ENCODE measurements at regions not wholly inside any gene's neighbourhood (a gene's known extent, or its start where the extent isn't known, plus 50 kb on each side); places are given as distances from the start of the nearest gene placed in this dataset.
A peak's percentile ranks its signal among the peaks of the same experiment; 100 is the strongest.

- no peak for DNase-seq
Observed at GRCh38 chr9:68648971-68649370, 56.1 kb upstream of the PIP5K1B start.

DNA sequence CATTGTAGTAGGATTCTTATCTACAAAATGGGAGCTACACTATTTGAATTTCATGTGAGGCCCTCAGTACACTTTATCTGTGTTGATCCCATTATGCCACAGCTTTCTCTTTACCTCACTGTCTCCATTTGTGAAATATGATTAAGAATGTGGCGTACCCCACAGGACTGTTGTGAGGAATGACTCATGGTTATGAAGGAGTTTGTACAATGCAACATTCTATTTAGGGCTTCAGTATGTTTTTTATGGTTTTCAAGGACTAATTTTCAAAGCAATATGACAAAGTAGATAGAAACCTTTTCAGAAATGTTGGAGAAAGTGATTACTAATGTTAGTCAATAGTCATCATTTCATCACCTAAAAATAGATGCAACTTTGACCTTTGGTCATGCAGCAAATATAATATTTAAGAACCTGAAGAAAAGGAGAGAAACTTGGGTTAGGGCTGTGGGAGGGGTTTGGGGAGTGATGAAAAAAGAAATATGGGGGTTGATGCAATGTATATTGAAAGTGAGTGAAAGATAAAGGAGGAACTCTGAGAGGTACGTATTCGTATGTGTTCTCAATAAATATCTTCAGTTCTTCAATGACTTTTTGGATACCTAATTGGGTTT, 53.7 kb upstream of the PIP5K1B start:
- DNase-seq, result peak; percentile 9

DNA sequence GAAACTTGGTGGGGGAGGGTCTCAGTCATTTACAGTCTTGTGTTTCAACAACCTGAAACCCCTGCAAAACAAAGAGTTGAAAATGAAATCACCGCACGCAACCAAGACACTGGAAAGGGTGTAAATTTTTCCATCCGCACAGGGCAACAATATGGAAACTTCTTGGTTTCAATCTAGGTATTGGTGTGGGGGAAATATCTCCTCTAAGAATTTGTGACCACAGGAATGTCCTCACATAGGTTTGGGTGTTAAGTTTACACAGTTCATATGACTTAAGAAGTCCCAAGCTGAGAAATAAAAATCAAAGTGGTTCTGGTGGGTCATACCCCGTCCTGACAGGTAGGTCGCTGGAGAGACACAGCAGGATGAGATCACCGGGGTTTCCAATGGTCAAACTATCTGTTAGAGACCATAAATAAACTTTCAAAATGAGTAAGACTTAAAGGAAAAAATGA, 51.9 kb upstream of the PIP5K1B start:
- DNase-seq, result peak; percentile 64

GRCh38 chr9:68654075-68654474, 51.0 kb upstream of the PIP5K1B start:
- DNase-seq, result no peak

Measured in stimulated activated CD4-positive, alpha-beta T cell treated with anti-CD3 and anti-CD28 coated beads, Interleukin-15, amount 100 ng/mL, for 24 hours (primary cell).